Colonic mucosa (tissue), 4 donors: ENCODE measurements at regions not wholly inside any gene's neighbourhood (a gene's known extent, or its start where the extent isn't known, plus 50 kb on each side); places are given as distances from the start of the nearest gene placed in this dataset.

ENCODE experiments used
- DNase-seq: peaks from one replicate; pipeline ENCODE4 v3.0.0-alpha.2; 2020
- H3K27ac ChIP-seq: fragments of 200-600 bp; one replicate; pipeline ENCODE4 v1.8.0; 2021
- H3K27me3 ChIP-seq: fragments of 200-600 bp; one replicate; pipeline ENCODE4 v1.8.0; 2021
- H3K36me3 ChIP-seq: fragments of 200-600 bp; one replicate; pipeline ENCODE4 v1.8.0; 2021
- H3K4me1 ChIP-seq: fragments of 200-600 bp; one replicate; pipeline ENCODE4 v1.8.0; 2021; ENCODE audit warnings: mild to moderate bottlenecking
- H3K4me3 ChIP-seq: fragments of 200-600 bp; one replicate; pipeline ENCODE4 v1.8.0; 2021
- H3K9ac ChIP-seq, 2 donors: one replicate each; pipeline ENCODE4 v1.7.0; 2013; ENCODE audit warnings: control low read depth in 2 of 2, low read depth in 2 of 2, low read length in 2 of 2
- H3K9me3 ChIP-seq: fragments of 200-600 bp; one replicate; pipeline ENCODE4 v1.8.0; 2021
- CTCF ChIP-seq: fragments of 200-600 bp; IDR thresholded peaks from one replicate; pipeline ENCODE4 v1.8.0; 2022; ENCODE audit warnings: antibody characterized with exemption, mild to moderate bottlenecking
- intact Hi-C: fragments of 100-400 bp; cut with DNase I; formaldehyde crosslinking; loops from one replicate; pipeline ENCODE4 v1.14.1; 2022
- donor health status: healthy.
- donor health status: DM: no; HTN: no; CAD: no.
- donor health status: DM: no; HTN: no; CAD: no.

- no peak for TF ChIP-seq CTCF
- Histone ChIP-seq H3K27ac (no peak overlapping the region), H3K4me3 (no peak overlapping the region), H3K27me3 (no peaks in the 10 kb centered on the region), H3K9ac (no peak overlapping the region), H3K9me3 (no peaks in the 10 kb centered on the region), H3K36me3 (no peaks in the 10 kb centered on the region), H3K4me1 (no peaks in the 10 kb centered on the region)
- DNase-seq, result no peak
- intact Hi-C loops, result no loop called here
Measured at GRCh38 chr14:34120185-34120977, 169.5 kb upstream of the EGLN3 start.

- intact Hi-C loops, result no loop called here
- Histone ChIP-seq H3K4me1 (no peaks in the 10 kb centered on the region), H3K9ac (no peak overlapping the region), H3K4me3 (no peak overlapping the region), H3K36me3 (no peaks in the 10 kb centered on the region), H3K27ac (no peak overlapping the region), H3K9me3 (no peaks in the 10 kb centered on the region), H3K27me3 (no peaks in the 10 kb centered on the region)
- TF ChIP-seq CTCF, result no peak
- DNase-seq, result no peak
Measured at GRCh38 chr14:34119107-34119858, 168.4 kb upstream of the EGLN3 start.

GRCh38 chr14:34113991-34114390 is 163.1 kb upstream of the EGLN3 start:
- TF ChIP-seq CTCF, result no peak
- intact Hi-C loops, result no loop called here

GRCh38 chr14:34113005-34113511 is 162.2 kb upstream of the EGLN3 start:
- Histone ChIP-seq H3K9ac (no peak overlapping the region), H3K4me3 (no peak overlapping the region), H3K27ac (no peak overlapping the region), H3K4me1 (no peaks in the 10 kb centered on the region), H3K9me3 (no peaks in the 10 kb centered on the region), H3K36me3 (no peaks in the 10 kb centered on the region), H3K27me3 (no peaks in the 10 kb centered on the region)
- TF ChIP-seq CTCF, result no peak
- DNase-seq, result no peak
- intact Hi-C loops, result no loop called here

More at GRCh38 chr14:34113991-34114390, 163.1 kb upstream of the EGLN3 start:
- no peaks in the 10 kb centered on the region for H3K36me3 ChIP-seq
- no peaks in the 10 kb centered on the region for H3K4me1 ChIP-seq
- DNase-seq, result no peak
- H3K27ac ChIP-seq, result no peak overlapping the region
- no peak overlapping the region for H3K9ac ChIP-seq
- H3K4me3 ChIP-seq, result no peak overlapping the region
- no peaks in the 10 kb centered on the region for H3K27me3 ChIP-seq
- H3K9me3 ChIP-seq, result no peaks in the 10 kb centered on the region

GRCh38 chr14:34111953-34112352 is 161.1 kb upstream of the EGLN3 start:
- Histone ChIP-seq H3K4me3 (no peak overlapping the region), H3K9me3 (no peaks in the 10 kb centered on the region), H3K9ac (no peak overlapping the region), H3K36me3 (no peaks in the 10 kb centered on the region), H3K27ac (no peak overlapping the region), H3K27me3 (no peaks in the 10 kb centered on the region), H3K4me1 (no peaks in the 10 kb centered on the region)
- TF ChIP-seq CTCF, result no peak
- intact Hi-C loops, result no loop called here
- no peak for DNase-seq
